Epithelial cell of proximal tubule (primary cell): ENCODE measurements at regions not wholly inside any gene's neighbourhood (a gene's known extent, or its start where the extent isn't known, plus 50 kb on each side); places are given as distances from the start of the nearest gene placed in this dataset.

ENCODE experiments used
- DNase-seq: peaks from one replicate; pipeline ENCODE4 v3.0.0-alpha.2; 2011; ENCODE audit warnings: low read depth
- H3K4me3 ChIP-seq: 2 replicates; pipeline ENCODE4 v1.5.1; 2011; ENCODE audit warnings: low read depth, mild to moderate bottlenecking, low read length
- CTCF ChIP-seq: conservative IDR thresholded peaks from 2 replicates; pipeline ENCODE4 v1.5.1; 2012; ENCODE audit warnings: low read depth, mild to moderate bottlenecking, low read length

GRCh38 chr11:92653454-92653853, 316.0 kb upstream of the MTNR1B start:
- TF ChIP-seq CTCF, result no peak
- no peak overlapping the region for H3K4me3 ChIP-seq
- DNase-seq, result no peak

- DNase-seq, result no peak
- H3K4me3 ChIP-seq, result no peak overlapping the region
- TF ChIP-seq CTCF, result no peak
Observed at GRCh38 chr11:92656783-92657182, 312.7 kb upstream of the MTNR1B start.

GRCh38 chr11:92657226-92657625, 312.2 kb upstream of the MTNR1B start:
- no peak for DNase-seq
- TF ChIP-seq CTCF, result no peak
- no peak overlapping the region for H3K4me3 ChIP-seq

GRCh38 chr11:92658733-92659132, 310.7 kb upstream of the MTNR1B start:
- H3K4me3 ChIP-seq, result no peak overlapping the region
- no peak for DNase-seq
- no peak for TF ChIP-seq CTCF

GRCh38 chr11:92659793-92660192, 309.7 kb upstream of the MTNR1B start:
- DNase-seq, result no peak
- H3K4me3 ChIP-seq, result no peak overlapping the region

GRCh38 chr11:92662601-92663360, 306.7 kb upstream of the MTNR1B start:
- no peak for DNase-seq
- no peak for TF ChIP-seq CTCF
- no peak overlapping the region for H3K4me3 ChIP-seq

More at GRCh38 chr11:92659793-92660192, 309.7 kb upstream of the MTNR1B start:
- TF ChIP-seq CTCF, result no peak

- H3K4me3 ChIP-seq, result no peak overlapping the region
- no peak for DNase-seq
- no peak for TF ChIP-seq CTCF
Observed at GRCh38 chr11:92663539-92663938, 305.9 kb upstream of the MTNR1B start.
